Ecto neural progenitor cell (in vitro differentiated cells): ENCODE measurements at regions not wholly inside any gene's neighbourhood (a gene's known extent, or its start where the extent isn't known, plus 50 kb on each side); places are given as distances from the start of the nearest gene placed in this dataset.
"Not testable (repeated sequence)": the region's sequence is repeated elsewhere in the genome, so short reads cannot be mapped to it uniquely, and the experiment has no call there.

Source experiments
- DNase-seq: peaks from one replicate; pipeline ENCODE4 v3.0.0-alpha.2; 2018; ENCODE audit warnings: low spot score

- DNase-seq, result no peak
Observed at GRCh38 chr16:86261379-86261778, 248.9 kb upstream of the FOXF1 start.

- DNase-seq, result not testable (repeated sequence)
Observed at GRCh38 chr16:86267657-86268056, 242.7 kb upstream of the FOXF1 start.

DNA sequence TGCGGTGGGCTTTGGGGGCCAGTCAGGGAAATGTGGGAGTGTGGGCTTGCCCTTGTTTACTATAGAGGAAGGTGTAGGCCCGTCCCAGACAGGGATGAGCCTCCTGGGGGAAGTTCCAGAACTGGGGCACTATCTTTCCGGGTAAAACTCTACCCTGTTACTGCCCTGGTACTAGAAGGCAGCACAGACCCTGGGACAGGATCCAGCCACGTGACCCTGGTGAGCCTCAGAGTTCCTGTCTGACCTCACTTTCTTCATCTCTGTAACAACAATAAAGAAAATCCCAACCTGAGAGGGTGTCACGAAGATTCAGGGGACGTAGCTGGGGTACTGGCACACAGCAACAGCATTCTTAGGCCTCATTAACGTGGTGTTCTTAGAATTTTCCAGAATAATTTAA lies 239.6 kb upstream of the FOXF1 start:
- DNase-seq, result no peak

- no peak for DNase-seq
Observed at GRCh38 chr16:86272744-86273143, 237.6 kb upstream of the FOXF1 start.

DNA sequence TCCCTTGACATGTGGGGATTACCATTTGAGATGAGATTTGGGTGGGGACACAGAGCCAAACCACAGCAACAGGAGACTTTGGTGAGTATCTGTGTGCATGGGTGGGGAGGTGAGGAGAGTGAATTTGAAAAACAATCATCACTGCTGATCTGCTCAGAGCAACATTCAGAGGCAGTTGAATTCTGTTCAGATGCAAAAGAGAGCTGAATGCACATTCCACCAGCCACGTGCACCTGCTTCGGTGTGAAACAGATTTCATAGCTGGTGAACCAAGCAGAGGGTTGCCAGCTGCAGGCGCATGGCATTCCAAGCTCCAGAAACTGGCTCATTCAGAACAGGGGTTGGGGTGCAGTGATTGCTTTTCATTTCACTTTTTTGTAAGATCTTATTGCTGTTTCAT lies 233.1 kb upstream of the FOXF1 start:
- no peak for DNase-seq

- not testable (repeated sequence) for DNase-seq
Observed at GRCh38 chr16:86277859-86278258, 232.5 kb upstream of the FOXF1 start.

DNA sequence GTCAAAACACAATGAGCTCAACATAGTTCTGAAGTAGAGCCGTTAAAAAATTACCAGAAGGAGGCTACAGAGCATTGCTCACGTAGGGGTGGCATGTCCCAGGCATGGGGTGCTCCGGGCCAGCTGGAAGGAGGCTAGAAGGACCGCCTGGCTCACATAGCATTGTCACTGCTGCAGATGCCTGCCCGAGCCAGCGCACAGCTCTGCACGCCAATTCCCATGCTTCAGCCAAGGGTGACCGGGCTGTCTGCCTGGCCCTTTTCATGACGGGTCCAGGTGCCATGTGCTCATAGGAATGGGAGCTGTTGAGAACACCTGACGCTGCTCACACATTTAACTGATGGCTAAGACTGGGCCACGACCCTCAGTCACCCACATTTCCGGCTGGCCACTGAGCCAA lies 228.9 kb upstream of the FOXF1 start:
- DNase-seq, result peak; percentile 46

DNA sequence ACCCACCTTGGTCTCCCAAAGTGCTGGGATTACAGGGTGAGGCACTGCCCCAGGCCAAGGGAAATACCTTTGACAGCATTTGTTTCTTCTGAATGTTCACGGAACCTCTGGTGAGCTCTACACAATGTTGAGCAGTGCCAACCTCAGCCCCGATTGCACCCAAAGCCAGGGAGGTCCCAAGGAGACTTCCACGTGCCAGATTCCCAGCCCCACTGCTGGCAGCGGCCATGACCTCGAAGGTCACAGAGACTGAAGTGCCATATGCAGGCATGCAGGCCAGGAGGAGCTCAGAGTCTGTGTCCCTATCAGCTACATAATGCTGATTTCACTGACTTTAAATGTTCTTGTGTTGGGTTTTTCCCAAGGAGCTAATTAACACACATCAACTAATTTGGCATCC lies 226.4 kb upstream of the FOXF1 start:
- DNase-seq, result no peak

DNA sequence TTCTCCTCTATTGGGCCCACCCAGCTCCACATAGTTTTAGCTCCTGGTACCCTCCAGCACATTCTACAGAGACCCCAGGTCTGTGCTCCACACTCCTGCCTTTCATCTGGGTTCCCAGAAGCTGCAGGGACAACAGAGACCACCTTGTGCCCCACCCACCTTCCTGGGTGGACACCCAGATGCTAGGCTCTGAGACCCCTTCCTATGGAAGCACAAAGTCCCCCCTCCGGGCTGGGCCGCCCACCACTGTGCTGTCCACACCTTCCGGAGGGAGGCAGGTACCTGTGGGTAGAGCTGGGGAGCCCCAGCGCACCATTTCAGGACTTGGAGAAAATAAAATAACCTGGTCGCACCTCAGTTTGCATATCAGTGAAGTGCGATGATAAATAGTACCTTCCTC lies 224.9 kb upstream of the FOXF1 start:
- DNase-seq, result no peak

DNA sequence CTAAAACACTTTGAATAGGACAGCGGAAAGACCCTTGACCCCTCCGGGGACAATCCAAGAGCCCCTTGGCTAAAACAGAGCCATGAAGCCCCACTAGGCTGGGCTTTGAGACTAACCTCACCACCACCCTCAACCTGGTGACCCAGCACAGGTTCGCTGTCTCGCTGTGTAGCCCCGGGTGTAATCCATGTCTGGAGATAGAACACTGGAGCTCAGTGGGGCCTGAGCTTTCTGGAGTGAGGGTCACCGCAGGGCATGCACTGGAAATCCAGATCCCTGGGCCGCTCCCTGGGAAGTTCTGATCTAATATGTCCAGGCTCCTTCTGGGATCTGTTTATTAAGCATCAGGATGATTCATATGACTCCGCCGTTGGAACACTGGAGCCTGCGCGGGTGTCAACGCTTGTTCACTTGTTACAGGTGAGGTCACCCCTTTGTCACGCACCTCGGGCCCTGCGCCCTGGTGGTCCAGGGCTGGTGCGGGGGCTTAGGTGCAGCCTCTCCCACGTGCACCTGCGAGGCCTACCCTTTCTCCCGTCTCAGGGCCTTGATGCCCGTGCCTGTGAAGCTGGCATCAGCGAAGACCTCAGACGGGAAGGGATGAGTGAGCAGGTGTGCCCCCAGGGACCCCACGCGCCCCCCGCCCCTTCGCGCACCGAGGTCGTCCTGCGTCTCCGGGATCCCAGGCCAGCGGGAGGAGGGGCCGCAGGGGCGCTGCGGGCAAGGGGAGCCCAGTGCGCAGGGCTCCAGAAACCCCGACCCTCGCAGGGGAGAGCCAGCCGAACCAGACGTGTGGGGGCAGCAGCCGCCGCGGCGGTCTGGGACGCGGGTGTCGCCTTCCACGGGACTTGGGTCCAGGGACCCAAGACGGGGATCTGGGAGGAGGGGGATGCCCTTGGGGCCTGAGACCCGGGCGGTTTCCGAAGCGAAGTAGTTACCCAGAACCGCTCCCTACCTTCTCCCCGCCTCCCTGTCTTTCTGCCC lies 224.1 kb upstream of the FOXF1 start:
- no peak for DNase-seq

DNA sequence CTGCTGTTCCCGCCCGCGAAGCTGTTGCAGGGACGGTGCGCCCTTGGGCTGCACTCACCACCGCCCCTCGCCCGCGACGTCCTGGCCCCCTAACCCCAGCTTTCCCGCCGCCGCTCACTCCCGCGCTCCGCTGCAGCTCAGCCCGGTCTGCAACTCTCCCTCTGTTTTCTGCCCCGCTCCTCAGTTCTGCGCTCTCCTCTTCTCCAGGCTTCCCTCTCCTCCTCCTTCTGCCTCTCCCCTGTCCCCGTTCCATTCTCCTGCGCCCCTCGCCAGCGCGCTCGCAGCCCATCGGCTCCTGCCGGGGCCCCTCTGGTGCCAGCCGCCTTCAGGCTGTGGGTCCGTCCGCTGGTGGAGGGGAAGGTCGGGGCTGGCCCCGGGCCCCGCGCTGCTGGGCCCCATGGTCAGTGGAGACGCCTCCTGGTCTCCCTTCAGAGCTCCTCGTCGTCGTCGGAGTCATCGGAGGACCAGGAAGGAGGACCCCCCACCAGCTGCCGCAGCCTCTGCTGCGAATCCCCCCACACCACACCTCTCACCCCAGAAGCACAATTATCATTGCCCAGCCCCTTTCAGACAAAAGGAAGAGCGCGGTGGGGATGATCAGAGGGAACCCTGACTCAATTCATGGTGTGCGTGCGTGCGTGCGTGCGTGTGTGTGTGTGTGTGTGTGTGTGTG lies 223.2 kb upstream of the FOXF1 start:
- DNase-seq, result peak; percentile 63

- no peak for DNase-seq
Observed at GRCh38 chr16:86287664-86288201, 222.6 kb upstream of the FOXF1 start.

DNA sequence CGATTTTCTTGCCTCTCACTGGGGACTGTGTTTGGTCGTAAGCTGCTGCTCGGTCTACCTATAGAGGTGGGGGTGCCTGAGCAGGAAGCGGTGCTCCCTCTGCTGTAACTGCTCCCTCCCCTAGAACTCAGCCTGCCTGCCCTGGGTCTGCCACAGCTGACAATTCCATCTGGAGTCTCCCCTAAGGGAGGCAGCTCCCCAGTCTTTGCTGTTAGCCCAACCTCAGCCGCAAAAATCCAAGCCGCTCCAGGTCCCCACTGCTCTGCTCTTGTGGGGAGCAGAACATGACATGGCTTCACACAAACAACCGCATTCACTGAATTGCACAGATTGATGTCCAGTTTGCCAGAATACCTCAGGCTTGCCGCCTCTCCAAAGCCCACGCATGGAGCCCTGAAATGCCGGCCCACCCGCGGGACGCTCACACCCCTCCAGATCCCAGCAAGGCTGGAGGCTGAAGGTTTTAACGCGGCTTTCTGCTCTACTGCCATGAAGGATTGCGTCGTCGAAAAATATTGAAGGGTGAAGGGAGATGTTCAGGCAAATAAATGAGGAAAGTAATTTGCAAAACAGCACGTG lies 221.5 kb upstream of the FOXF1 start:
- DNase-seq, result no peak

DNA sequence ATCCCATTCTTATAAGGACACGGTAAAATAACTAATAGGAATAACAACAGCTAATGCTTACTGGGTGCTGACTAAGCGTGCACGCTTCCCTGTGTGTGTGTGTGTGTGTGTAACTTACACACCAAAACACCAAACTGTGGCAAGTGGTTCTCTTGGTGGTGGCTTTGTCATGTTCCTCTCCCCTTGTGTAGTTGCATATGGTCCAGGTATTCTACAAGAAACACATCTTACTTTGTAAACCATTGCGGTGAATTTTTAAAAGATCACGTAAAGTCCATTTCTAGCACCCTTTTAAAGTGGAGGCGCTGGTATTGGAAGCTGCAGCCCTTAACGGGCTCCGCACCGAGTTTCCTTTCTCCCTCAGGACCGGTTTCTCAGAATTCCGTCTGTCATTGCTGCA lies 221.0 kb upstream of the FOXF1 start:
- no peak for DNase-seq

GRCh38 chr16:86289907-86290306 lies 220.4 kb upstream of the FOXF1 start:
- no peak for DNase-seq

GRCh38 chr16:86291491-86291890 lies 218.8 kb upstream of the FOXF1 start:
- DNase-seq, result no peak

DNA sequence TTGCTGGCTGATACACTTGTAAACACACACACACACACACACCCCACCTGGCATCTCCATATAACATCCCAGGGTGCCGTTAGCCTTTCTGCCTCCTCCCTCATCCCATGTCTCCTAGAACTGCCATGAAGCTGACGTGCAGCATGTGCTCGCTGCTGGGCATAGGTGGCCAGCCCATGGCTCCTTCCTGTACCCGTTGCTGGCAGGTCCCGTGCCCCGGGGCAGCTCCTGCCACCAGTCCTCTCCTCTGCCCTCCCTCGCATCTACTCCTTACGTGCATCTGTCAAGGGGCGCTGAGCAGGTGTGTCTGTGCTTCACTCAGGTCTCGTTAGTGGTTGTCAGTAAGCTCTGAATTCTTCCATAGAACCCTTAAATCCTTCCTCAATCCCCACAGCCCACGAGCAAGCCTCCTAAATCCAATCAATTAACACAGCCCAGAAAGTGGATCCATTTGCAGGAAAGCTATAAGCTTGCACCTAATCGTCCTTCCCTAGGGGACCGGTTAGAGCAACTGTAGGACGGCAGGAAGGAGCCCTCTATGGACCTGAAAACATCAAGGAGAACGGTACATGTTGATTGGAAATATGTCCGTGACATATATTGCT lies 218.1 kb upstream of the FOXF1 start:
- DNase-seq, result no peak

DNA sequence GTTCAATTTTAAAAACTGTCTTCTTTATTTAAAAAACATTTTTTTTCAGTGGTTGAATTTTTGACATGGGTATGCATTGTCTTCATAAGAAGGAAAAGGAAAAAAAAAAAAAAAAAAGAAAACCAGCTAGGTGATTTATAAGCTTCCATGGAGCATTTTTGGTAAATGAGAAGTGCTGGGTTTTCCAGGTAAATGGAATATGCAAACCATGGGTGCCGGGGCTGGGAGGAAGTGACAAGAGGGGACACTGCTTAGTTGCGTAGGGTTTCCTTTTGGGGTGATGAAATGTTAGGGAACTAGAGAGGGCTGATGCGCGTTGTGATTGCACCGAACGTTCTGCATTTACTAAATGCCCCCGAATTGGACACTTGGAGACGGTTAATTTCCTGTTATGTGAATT lies 217.4 kb upstream of the FOXF1 start:
- no peak for DNase-seq

DNA sequence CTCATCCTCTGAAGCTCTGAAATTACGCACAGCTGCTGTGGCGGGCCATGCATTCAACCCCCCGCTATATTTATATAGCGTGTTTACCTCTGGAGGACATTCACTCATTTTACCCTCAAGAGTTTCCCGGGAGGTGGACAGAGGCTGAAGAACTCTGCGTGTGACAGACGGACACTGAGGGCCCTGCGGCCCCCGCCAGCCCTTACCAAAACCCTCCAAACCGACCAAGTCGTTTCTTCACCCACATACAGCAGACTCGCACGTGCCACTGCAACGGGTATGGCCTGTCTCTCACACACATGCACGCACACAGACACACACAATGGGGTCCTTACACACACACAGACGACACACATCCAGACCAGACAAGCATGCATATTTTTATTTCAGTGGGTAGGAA lies 216.4 kb upstream of the FOXF1 start:
- DNase-seq, result no peak

- DNase-seq, result no peak
Observed at GRCh38 chr16:86294535-86295196, 215.7 kb upstream of the FOXF1 start.

GRCh38 chr16:86296256-86296655 lies 214.1 kb upstream of the FOXF1 start:
- DNase-seq, result peak; percentile 43

DNA sequence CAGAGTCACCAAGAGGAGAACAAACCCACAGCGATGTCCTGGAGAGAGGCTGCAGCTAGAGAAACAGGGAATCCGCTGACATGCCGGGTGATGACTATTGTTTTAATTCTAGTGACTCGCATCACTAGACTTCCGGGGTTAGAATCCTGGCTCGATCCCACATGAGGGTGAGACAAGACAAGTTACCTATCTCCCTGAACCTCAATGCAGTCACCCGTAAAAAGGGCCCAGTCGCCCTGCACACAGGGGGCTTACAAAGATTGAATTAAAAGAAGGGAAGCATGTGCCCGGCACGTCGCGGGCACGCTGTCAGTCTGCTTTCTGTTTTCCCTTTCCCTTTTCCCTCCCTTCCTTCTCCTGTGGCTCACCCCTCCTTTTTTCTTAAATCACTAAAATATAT lies 212.9 kb upstream of the FOXF1 start:
- no peak for DNase-seq
